ENCODE measurements at regions not wholly inside any gene's neighbourhood (a gene's known extent, or its start where the extent isn't known, plus 50 kb on each side); places are given as distances from the start of the nearest gene placed in this dataset.

DNA sequence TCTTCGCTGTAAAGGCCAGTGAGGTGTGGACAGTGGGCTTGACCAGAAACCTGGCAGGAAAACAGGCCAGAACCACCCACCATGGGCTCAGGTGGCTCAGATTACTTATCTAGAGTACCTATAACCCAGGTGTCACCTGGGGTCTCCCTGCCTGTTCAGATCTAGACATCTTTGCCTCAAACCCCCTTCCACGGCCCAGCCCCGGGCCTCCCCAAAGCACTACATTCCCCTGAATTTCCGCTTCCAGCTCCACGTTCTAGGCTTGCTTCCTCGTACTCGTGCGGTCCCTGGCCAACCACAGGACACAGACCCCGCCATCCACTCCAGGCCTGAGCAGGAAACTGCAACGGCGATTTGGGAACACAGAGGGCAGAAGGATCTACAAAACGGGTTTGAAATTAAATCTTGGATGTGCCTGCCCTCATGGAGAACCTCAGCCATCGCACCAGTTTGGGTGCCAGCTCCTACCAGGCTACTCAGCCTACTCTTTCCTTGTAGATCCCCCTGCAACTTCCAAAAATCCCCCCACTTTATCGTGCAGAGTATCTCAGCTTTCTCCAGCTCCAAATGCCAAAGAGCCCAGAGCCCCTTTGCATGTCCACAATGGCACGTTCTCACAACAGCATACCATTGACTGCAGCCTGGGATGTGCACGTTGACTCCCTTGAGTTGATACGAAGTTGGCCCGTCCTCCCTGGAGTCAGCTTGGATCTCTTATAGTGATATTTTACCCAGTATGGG, 62.7 kb upstream of the CACUL1 start:
- CTCF ChIA-PET: interaction anchor here (2.5 kb wide), 1 partner anchor 10 kb away, joined by 12 read pairs; no protein-coding TSS in a partner anchor
- FAIRE-seq (no peak), DNase-seq (ENCODE audit: low read depth in 1 of 2, low spot score in 1 of 2) (no peak), ATAC-seq (no peak)
- POLR2A ChIA-PET: no interaction called here
- no peak for TF ChIP-seq GATA3 (IDR thresholded peaks at IDR 0.05; ENCODE audit: borderline replicate concordance)
- TF ChIP-seq ZFP36 (IDR thresholded peaks at IDR 0.05; ENCODE audit: borderline replicate concordance, partially characterized antibody): no peak
- TF ChIP-seq EHF (CRISPR knock-in tag; IDR thresholded peaks at IDR 0.05): no peak
- no peak for TF ChIP-seq RCOR1 (IDR thresholded peaks at IDR 0.05; ENCODE audit: low read depth, low read length)
- TF ChIP-seq SREBF2 (IDR thresholded peaks at IDR 0.05): no peak
- TF ChIP-seq, protein P1, sequence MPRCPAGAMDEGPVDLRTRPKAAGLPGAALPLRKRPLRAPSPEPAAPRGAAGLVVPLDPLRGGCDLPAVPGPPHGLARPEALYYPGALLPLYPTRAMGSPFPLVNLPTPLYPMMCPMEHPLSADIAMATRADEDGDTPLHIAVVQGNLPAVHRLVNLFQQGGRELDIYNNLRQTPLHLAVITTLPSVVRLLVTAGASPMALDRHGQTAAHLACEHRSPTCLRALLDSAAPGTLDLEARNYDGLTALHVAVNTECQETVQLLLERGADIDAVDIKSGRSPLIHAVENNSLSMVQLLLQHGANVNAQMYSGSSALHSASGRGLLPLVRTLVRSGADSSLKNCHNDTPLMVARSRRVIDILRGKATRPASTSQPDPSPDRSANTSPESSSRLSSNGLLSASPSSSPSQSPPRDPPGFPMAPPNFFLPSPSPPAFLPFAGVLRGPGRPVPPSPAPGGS (IDR thresholded peaks at IDR 0.05): no peak
- TF ChIP-seq RARB (CRISPR knock-in tag; IDR thresholded peaks at IDR 0.05): no peak
- no peak for TF ChIP-seq CBX2 (IDR thresholded peaks at IDR 0.05; ENCODE audit: borderline replicate concordance, low read depth)
- no peak for TF ChIP-seq EHMT2 (IDR thresholded peaks at IDR 0.05; ENCODE audit: low read depth)
- no peak for TF ChIP-seq CHD4 (IDR thresholded peaks at IDR 0.05; ENCODE audit: borderline replicate concordance)
- no peak for TF ChIP-seq BHLHE40 (IDR thresholded peaks at IDR 0.05; ENCODE audit: low read depth, low read length)
- TF ChIP-seq ZSCAN20 (CRISPR knock-in tag; IDR thresholded peaks at IDR 0.05): no peak
- 61% methylated on average over 18 of the region's 18 CpGs for WGBS (ENCODE audit: missing lambda C conversion rate)
- H3K9me3 ChIP-seq: no peaks in the 10 kb centered on the region
- H3K4me3 ChIP-seq: no peak overlapping the region
- H3K27ac ChIP-seq: no peak overlapping the region
- H3K4me2 ChIP-seq: no peak overlapping the region
- no peaks in the 10 kb centered on the region for H3K4me1 ChIP-seq

DNA sequence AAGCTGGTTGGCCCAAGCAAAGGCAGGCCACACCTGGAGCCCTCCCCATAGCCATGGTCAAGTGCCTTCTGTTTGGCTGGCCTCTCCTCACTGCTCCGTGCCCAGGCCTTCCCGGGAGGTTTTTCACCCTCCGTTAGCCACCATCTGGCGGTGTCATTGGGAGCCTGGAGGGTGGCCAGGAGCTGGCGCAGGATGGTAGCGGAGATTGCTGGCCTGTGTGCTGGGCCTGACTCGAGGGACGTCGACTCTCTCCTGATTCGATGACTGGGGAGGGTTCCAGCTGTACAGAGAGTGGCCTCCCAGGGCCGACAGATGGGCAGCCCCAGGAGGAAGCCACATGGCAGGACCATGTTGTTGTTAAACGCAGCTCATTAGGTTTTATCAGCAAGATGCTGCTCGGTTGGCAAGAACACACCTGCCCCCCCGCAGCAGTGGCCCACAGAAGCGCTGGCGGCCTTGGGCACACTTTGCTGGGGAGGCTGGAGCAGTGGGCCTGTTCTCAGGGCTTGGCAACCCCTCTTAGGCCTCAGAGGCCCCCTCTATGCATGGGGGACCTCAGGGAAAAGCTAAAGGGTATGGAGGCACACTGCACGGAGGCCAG, 64.0 kb upstream of the CACUL1 start:
- POLR2A ChIA-PET: no interaction called here
- no peaks in the 10 kb centered on the region for H3K4me1 ChIP-seq
- FAIRE-seq (no peak), ATAC-seq (no peak), DNase-seq (ENCODE audit: low read depth in 1 of 2, low spot score in 1 of 2) (no peak)
- 66% methylated on average over 15 of the region's 17 CpGs for WGBS (ENCODE audit: missing lambda C conversion rate)
- CTCF ChIA-PET: interaction anchor here (2.5 kb wide), 1 partner anchor 9 kb away, joined by 12 read pairs; no protein-coding TSS in a partner anchor
- no peaks in the 10 kb centered on the region for H3K9me3 ChIP-seq
- no peak overlapping the region for H3K27ac ChIP-seq
- TF ChIP-seq RARB (CRISPR knock-in tag; IDR thresholded peaks at IDR 0.05): no peak
- no peak for TF ChIP-seq ESRRA (IDR thresholded peaks at IDR 0.05; ENCODE audit: borderline replicate concordance, low read length)
- TF ChIP-seq, protein P2, sequence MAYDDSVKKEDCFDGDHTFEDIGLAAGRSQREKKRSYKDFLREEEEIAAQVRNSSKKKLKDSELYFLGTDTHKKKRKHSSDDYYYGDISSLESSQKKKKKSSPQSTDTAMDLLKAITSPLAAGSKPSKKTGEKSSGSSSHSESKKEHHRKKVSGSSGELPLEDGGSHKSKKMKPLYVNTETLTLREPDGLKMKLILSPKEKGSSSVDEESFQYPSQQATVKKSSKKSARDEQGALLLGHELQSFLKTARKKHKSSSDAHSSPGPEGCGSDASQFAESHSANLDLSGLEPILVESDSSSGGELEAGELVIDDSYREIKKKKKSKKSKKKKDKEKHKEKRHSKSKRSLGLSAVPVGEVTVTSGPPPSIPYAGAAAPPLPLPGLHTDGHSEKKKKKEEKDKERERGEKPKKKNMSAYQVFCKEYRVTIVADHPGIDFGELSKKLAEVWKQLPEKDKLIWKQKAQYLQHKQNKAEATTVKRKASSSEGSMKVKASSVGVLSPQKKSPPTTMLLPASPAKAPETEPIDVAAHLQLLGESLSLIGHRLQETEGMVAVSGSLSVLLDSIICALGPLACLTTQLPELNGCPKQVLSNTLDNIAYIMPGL (CRISPR knock-in tag; IDR thresholded peaks at IDR 0.05; ENCODE audit: borderline replicate concordance): no peak
- TF ChIP-seq, protein P3, sequence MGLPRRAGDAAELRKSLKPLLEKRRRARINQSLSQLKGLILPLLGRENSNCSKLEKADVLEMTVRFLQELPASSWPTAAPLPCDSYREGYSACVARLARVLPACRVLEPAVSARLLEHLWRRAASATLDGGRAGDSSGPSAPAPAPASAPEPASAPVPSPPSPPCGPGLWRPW (IDR thresholded peaks at IDR 0.05): no peak
- no peak for TF ChIP-seq SREBF2 (IDR thresholded peaks at IDR 0.05)
- TF ChIP-seq ZSCAN20 (CRISPR knock-in tag; IDR thresholded peaks at IDR 0.05): no peak
- TF ChIP-seq RAD21 (conservative IDR thresholded peaks at IDR 0.05 in 1 of 2, IDR thresholded peaks at IDR 0.05 in 1 of 2): no peak
- TF ChIP-seq HOXA7 (CRISPR knock-in tag; IDR thresholded peaks at IDR 0.05): no peak
- no peak for TF ChIP-seq HOXB13 (CRISPR knock-in tag; IDR thresholded peaks at IDR 0.05; ENCODE audit: low read depth)
- TF ChIP-seq HDAC2 (IDR thresholded peaks at IDR 0.05): no peak
- TF ChIP-seq JUNB (IDR thresholded peaks at IDR 0.05): no peak
- TF ChIP-seq FOSL2 (IDR thresholded peaks at IDR 0.05): no peak
- no peak for TF ChIP-seq FOSL2 (CRISPR knock-in tag; IDR thresholded peaks at IDR 0.05)
- H3K4me2 ChIP-seq: no peak overlapping the region
- no peak overlapping the region for H3K4me3 ChIP-seq
